ENCODE measurements at regions not wholly inside any gene's neighbourhood (a gene's known extent, or its start where the extent isn't known, plus 50 kb on each side); places are given as distances from the start of the nearest gene placed in this dataset.

Small RNA genes lying in the stretch of these regions (small RNA-seq; reads per million reads assigned to genes)
- gene RNA5SP330 = 0 reads per million in 2 experiments
